ENCODE measurements at regions not wholly inside any gene's neighbourhood (a gene's known extent, or its start where the extent isn't known, plus 50 kb on each side); places are given as distances from the start of the nearest gene placed in this dataset.

GRCh38 chr5:39906146-39906545, 481.4 kb upstream of the DAB2 start:
- Histone ChIP-seq H3K4me3 (ENCODE audit: low read depth, low read length) (no peak overlapping the region), H3K9me3 (ENCODE audit: control insufficient read depth, insufficient read depth, low read length) (peaks cover 6% of the 10 kb centered on the region; the same call in 1 of the 2 replicates), H3K27me3 (ENCODE audit: control insufficient read depth, insufficient read depth, low read length) (no peaks in the 10 kb centered on the region), H3K27ac (ENCODE audit: low read depth, low read length) (no peak overlapping the region)
- DNase-seq (ENCODE audit: low read depth, low spot score): no peak
- POLR2A ChIA-PET: no interaction called here
- TF ChIP-seq, protein P1, sequence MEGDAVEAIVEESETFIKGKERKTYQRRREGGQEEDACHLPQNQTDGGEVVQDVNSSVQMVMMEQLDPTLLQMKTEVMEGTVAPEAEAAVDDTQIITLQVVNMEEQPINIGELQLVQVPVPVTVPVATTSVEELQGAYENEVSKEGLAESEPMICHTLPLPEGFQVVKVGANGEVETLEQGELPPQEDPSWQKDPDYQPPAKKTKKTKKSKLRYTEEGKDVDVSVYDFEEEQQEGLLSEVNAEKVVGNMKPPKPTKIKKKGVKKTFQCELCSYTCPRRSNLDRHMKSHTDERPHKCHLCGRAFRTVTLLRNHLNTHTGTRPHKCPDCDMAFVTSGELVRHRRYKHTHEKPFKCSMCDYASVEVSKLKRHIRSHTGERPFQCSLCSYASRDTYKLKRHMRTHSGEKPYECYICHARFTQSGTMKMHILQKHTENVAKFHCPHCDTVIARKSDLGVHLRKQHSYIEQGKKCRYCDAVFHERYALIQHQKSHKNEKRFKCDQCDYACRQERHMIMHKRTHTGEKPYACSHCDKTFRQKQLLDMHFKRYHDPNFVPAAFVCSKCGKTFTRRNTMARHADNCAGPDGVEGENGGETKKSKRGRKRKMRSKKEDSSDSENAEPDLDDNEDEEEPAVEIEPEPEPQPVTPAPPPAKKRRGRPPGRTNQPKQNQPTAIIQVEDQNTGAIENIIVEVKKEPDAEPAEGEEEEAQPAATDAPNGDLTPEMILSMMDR (IDR thresholded peaks at IDR 0.05; ENCODE audit: low read depth, low read length): no peak
- CTCF ChIA-PET: interaction anchor here (1.3 to 2.4 kb wide), 2 partner anchors 42 to 192 kb away, joined by 3 to 8 read pairs; no protein-coding TSS in a partner anchor

GRCh38 chr5:39905356-39905755, 480.6 kb upstream of the DAB2 start:
- Histone ChIP-seq H3K27me3 (ENCODE audit: control insufficient read depth, insufficient read depth, low read length) (no peaks in the 10 kb centered on the region), H3K4me3 (ENCODE audit: low read depth, low read length) (no peak overlapping the region), H3K9me3 (ENCODE audit: control insufficient read depth, insufficient read depth, low read length) (peaks cover 6% of the 10 kb centered on the region; the same call in 1 of the 2 replicates), H3K27ac (ENCODE audit: low read depth, low read length) (no peak overlapping the region)
- ChIA-PET CTCF (interaction anchor here (1.3 to 2.4 kb wide), 2 partner anchors 43 to 191 kb away, joined by 3 to 8 read pairs; no protein-coding TSS in a partner anchor), POLR2A (no interaction called here)
- TF ChIP-seq, protein P1 (IDR thresholded peaks at IDR 0.05; ENCODE audit: low read depth, low read length): no peak
- no peak for DNase-seq (ENCODE audit: low read depth, low spot score)

DNA sequence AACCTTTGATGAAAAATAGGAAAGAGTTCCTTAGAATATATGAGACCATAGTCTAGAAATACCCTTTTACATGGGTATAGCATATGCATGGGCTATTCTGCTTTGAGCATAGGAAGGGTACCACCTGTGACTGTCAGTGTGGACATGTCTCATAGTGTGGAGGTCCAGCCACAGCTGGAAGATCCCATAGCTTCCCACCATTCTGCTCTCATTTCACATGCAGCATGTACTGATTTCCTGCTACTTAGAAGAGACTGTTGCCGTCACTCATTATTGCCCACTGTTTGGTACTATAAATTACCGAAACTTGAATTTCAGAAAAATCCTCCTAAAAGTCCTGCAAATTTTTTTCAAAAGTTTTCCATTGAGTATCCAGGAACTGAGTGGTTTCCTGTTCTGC, 477.8 kb upstream of the DAB2 start:
- CTCF ChIA-PET: no interaction called here
- no peak for DNase-seq (ENCODE audit: low read depth, low spot score)
- Histone ChIP-seq H3K27me3 (ENCODE audit: control insufficient read depth, insufficient read depth, low read length) (no peaks in the 10 kb centered on the region), H3K27ac (ENCODE audit: low read depth, low read length) (no peak overlapping the region), H3K9me3 (ENCODE audit: control insufficient read depth, insufficient read depth, low read length) (peaks cover 5% of the 10 kb centered on the region; the same call in 1 of the 2 replicates), H3K4me3 (ENCODE audit: low read depth, low read length) (no peak overlapping the region)
- POLR2A ChIA-PET: no interaction called here
- TF ChIP-seq, protein P1 (IDR thresholded peaks at IDR 0.05; ENCODE audit: low read depth, low read length): no peak

GRCh38 chr5:39898731-39899130, 474.0 kb upstream of the DAB2 start:
- Histone ChIP-seq H3K27ac (ENCODE audit: low read depth, low read length) (no peak overlapping the region), H3K9me3 (ENCODE audit: control insufficient read depth, insufficient read depth, low read length) (no peaks in the 10 kb centered on the region), H3K27me3 (ENCODE audit: control insufficient read depth, insufficient read depth, low read length) (no peaks in the 10 kb centered on the region), H3K4me3 (ENCODE audit: low read depth, low read length) (no peak overlapping the region)
- DNase-seq (ENCODE audit: low read depth, low spot score): no peak
- ChIA-PET CTCF (interaction anchor here (0.7 kb wide), 1 partner anchor 42 kb away, joined by 3 read pairs; no protein-coding TSS in a partner anchor), POLR2A (no interaction called here)
- TF ChIP-seq, protein P1 (IDR thresholded peaks at IDR 0.05; ENCODE audit: low read depth, low read length): no peak

DNA sequence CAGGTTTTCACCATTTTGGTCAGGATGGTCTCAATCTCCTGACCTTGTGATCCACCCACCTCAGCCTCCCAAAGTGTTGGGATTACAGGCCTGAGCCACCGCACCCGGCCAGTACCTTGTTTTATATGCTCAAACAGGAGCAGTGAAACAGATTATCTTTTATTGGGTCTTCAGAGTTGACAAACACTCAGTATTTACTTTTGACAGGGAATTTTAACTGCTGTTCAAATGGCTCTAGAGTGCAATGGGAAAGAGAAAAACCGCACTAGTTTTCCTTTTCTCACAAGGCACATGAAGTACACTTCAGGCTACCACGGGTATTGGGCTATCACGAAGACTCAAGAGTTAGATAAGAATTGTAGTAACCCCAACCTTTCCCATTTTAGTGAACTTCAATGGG, 471.9 kb upstream of the DAB2 start:
- Histone ChIP-seq H3K9me3 (ENCODE audit: control insufficient read depth, insufficient read depth, low read length) (no peaks in the 10 kb centered on the region), H3K27me3 (ENCODE audit: control insufficient read depth, insufficient read depth, low read length) (no peaks in the 10 kb centered on the region), H3K27ac (ENCODE audit: low read depth, low read length) (no peak overlapping the region), H3K4me3 (ENCODE audit: low read depth, low read length) (no peak overlapping the region)
- ChIA-PET POLR2A (no interaction called here), CTCF (no interaction called here)
- TF ChIP-seq, protein P1 (IDR thresholded peaks at IDR 0.05; ENCODE audit: low read depth, low read length): no peak
- no peak for DNase-seq (ENCODE audit: low read depth, low spot score)

All from AG04450 (cell line).